ENCODE measurements at regions not wholly inside any gene's neighbourhood (a gene's known extent, or its start where the extent isn't known, plus 50 kb on each side); places are given as distances from the start of the nearest gene placed in this dataset.
"Not testable (repeated sequence)": the region's sequence is repeated elsewhere in the genome, so short reads cannot be mapped to it uniquely, and the experiment has no call there.

DNA sequence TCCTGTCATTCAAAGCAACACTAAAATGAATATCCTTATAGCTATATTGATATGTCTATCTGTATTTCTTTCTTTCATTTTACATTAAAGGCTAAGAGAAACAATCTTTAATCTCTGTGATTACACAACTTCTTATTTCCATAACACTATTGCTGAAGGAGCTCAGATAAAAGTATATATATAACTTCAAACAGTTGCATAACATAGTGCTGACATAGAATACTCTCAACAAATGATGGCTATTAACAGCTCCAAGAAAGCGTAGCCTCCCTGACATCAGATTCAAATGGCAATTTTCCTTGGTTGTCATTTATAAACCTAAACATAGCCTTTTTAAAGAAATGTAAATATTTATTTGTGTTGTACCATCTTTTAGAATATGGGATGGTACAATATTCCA is 116.6 kb upstream of the PTPRG start:
- FAIRE-seq, result no peak

- no peak for FAIRE-seq
Measured at GRCh38 chr3:61445924-61446323, 115.4 kb upstream of the PTPRG start.

GRCh38 chr3:61446341-61446740 is 115.0 kb upstream of the PTPRG start:
- FAIRE-seq, result no peak

DNA sequence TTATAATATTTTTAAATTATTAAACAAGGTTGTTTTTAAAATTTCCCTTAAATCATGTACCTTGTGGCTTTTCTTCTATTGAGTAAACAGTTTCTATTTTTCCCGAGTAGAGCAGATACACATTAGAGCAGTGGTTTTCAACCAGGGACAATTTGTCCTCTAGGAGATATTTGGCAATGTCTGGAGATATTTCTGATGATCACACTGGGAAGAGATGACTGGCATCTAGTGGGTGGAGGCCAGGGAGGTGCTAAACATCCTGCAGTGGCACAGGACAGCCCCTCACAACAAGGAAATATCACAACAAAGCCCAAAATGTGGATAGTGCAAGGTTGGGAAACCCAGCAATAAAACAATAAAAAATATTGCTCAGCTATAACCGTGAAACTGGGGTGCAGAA is 113.0 kb upstream of the PTPRG start:
- FAIRE-seq, result no peak

GRCh38 chr3:61449327-61450040 is 111.9 kb upstream of the PTPRG start:
- no peak for FAIRE-seq

DNA sequence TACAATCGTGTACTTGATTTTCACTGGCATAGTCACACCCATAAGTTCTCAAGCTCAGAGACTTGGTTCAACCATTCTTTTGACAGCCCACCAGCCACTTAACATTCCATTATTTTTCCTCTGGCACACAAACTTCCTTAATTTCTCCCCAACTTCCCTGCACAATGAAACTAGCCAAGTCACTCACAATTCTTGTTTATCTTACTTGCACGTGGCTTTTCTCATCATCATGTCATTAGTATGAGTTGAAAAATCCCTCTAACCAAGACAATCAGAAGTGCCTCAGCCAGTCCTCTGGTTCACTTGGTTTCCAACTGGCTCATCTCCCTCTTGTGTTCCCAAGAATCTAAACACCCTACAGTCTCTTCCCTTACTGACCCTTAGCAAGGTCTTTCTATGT is 110.5 kb upstream of the PTPRG start:
- no peak for FAIRE-seq

GRCh38 chr3:61451841-61452240 is 109.5 kb upstream of the PTPRG start:
- FAIRE-seq, result no peak

GRCh38 chr3:61452535-61453090 is 108.8 kb upstream of the PTPRG start:
- no peak for FAIRE-seq

GRCh38 chr3:61454006-61454585 is 107.3 kb upstream of the PTPRG start:
- no peak for FAIRE-seq

DNA sequence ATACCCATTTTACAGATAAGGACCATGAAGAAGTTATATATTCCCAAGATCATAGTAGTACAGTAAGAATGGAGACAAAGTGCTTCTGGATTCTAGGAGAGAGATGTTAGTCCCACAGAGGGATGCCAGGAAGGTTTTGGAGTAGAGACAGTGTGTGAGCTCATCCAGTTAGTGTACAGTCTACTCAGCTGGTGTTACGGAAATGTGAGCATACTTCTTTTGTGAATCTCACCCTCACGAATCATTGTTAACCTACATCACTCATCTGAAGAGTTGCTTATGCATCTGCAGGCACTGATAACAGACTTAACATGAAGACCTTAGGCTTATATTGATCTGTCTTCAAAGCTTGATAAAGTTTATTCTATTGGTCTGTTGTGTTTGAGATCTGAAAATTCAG is 106.6 kb upstream of the PTPRG start:
- FAIRE-seq, result no peak

DNA sequence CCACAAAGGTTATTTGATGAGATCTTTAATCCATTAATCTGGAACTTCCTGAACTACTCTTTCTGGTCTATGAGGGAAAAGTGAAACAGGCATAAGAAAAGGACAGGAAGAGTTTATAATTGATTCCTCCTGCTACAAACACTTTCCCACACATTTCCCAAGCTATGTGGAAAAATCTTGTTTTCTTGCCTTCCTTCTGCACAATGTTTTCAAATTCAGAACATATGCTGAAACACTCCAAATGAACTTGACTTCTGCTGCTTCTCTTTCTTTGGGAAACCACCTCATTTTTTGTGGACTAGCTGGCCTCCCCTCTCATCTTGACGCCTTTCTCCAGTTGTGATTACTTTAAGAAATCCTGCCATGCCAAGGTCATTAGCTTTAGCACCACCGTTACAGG is 100.7 kb upstream of the PTPRG start:
- FAIRE-seq, result no peak

DNA sequence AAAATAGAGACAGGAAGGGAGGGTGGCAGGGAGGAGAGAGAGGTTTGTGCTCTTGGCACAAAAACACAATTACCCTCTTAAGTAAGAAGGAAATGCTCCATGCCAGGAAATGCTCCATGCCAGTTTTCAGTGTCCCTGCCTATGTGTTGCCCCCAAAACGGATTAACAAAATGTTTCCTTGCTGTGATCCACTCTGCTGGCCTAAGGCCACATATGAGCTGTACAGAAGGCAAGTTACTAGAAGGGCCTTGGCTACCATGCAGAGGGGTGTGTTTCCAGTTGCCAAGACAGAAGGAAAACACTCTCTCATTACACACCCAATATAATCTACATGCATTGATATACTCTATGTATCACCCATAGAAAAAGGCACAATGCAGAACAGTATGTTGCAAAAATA is 98.2 kb upstream of the PTPRG start:
- FAIRE-seq, result no peak

GRCh38 chr3:61464518-61465140 is 96.7 kb upstream of the PTPRG start:
- FAIRE-seq, result no peak

DNA sequence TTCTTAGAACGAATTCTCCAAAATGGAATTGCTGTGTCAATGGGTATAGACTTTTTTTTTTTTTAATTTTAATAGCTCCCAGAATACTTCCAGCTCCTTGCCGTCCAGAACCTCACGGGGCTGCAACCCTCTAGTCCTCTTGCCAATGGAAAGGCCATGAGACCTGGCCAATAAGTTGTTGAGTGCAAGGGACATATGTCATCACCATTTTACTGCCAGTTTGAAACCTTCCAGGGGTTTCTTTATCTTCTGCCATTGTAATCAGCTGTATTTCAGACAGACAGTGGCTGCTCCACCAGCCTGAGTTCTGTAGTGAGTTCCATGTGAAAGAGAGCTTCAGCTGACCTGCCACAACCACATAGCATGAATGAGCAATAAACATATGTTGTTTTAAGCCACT is 95.0 kb upstream of the PTPRG start:
- FAIRE-seq, result no peak

DNA sequence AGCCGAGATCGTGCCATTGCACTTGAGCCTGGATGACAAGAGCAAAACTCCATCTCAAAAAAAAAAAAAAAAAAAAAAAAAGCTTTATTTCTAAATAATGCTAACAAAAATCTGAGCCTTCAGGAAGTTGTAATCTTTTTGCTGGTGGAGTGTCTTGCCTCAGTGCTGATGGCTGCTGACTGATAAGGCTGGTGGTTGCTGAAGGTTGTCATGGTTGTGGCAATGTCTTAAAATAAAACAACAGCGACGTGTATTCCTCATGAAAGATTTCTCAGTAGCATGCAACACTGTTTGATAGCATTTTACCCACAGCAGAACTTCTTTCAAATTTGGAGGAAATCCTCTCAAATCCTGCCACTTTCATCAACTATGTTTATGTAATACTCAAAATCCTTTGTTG is 77.4 kb upstream of the PTPRG start:
- no peak for FAIRE-seq

DNA sequence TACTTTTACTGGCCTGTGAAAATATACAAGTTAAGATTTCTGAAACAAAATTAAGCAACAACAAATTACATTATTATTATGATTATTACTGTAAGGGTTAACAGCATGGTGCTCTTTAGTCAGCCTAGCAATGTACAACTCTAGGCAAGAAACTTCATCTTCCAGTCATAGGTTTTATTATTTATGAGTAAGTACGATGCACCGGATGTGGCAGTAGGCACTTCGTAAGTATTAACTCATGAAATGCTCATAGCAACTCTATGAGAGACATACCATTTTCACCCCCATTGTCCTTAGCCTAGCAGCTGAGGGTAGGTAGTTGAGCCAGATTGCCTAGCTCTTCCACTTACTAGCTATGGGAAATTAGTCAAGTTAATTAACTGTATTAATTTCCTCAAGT is 68.0 kb upstream of the PTPRG start:
- FAIRE-seq, result no peak

DNA sequence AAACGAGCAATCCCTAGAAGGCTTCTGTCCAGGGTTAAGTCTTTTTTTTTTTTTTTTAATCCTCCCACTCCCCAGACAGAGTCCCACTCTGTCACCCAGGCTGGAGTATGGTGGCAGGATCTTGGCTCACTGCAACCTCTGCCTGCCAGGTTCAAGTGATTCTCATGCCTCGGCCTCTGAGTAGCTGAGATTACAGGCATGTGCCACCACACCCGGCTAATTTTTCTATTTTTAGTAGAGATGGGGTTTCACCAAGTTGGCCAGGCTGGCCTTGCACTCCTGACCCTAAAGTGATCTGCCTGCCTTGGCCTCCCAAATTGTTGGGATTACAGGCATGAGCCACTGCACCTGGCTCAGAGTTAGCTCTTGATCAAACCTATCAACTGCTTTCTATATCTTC is 67.1 kb upstream of the PTPRG start:
- FAIRE-seq, result not testable (repeated sequence)

DNA sequence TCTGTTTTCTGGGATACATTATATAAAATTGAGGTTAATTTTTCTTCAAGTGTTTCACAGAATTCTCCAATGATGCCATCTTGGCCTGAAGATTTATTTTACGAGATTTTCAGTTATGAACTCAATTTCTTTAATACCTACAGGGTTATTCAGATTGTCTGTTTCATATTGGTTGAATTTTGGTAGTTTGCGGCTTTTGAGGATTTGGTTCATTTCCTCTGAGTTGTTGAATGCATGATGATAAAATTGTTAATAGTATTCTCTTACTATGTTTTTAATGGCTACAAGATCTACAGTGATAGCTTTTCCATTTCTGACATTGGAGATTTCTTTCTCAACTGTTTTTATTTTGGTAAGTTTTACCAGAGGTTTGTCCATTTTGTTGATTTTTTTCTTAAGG is 63.9 kb upstream of the PTPRG start:
- no peak for FAIRE-seq

- no peak for FAIRE-seq
Measured at GRCh38 chr3:61505197-61505596, 56.2 kb upstream of the PTPRG start.

DNA sequence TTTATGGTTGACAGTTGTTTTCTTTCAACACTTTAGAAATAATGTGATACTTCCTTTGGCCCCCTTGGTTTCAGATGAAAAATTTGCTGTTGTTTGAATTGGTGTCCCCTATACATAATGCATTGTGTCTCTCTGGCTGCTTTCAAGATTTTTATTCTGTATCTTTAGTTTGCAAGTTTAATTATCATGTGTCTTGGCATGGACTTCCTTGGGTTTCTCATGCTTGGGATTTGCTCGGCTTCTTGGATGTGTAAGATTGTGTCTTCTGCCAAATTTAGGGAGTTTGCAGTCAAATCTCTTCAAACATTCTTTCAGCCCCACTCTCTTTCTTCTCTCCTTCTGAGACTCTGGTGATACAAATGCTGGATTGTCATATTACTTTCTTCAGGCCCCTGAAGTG is 53.4 kb upstream of the PTPRG start:
- FAIRE-seq, result no peak

All from colon (tissue), 2 donors.